AML-193 (cell line): ENCODE measurements at regions not wholly inside any gene's neighbourhood (a gene's known extent, or its start where the extent isn't known, plus 50 kb on each side); places are given as distances from the start of the nearest gene placed in this dataset.
"Not testable (repeated sequence)": the region's sequence is repeated elsewhere in the genome, so short reads cannot be mapped to it uniquely, and the experiment has no call there.

ENCODE experiments used
- DNase-seq, 2 experiments: peaks; one replicate each; lab custom pipeline; 2025; lab: John Stamatoyannopoulos, UW

- no peak for DNase-seq
Measured at GRCh38 chr7:19376538-19376937, 231.3 kb upstream of the FERD3L start.

DNA sequence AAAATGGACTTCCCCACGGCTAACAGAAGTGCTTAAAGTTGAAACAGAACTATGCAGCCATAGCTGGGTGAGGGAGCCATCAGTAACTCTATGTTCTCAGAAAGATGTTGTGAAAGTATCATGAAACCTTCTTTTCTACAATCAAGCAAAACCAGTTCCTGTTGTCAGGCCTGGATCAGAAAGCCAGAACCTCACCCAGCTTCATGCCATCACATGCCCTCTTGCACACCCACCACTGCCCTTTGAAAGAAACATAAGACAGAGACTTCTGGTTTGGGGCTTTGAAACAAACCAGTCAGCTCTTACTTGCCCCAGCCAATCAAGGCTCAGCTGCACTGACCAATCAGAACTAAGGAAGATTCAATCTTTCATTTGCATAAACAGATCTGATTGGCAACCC lies 230.8 kb upstream of the FERD3L start:
- DNase-seq = no peak

- DNase-seq = no peak
Measured at GRCh38 chr7:19373334-19373733, 228.1 kb upstream of the FERD3L start.

DNA sequence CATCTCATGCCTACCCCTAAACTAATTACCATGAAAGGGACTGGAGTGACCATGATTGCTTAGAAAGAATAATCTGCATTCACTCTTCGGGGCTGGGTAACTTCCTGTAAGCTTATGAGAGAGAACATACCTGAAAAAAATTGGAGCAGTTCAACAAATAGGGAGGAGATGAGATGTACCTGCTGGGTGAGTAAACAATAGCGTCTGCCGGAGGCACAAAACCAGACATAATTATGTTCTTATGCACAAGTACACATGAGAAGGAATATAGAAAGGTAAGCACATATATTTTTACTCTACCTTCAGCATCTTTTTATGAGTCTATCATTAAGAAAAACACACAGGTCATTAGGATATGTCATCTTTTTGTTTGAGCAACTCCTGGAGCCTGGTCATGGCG lies 224.6 kb upstream of the FERD3L start:
- no peak for DNase-seq

- no peak for DNase-seq
Measured at GRCh38 chr7:19369182-19369581, 224.0 kb upstream of the FERD3L start.

DNA sequence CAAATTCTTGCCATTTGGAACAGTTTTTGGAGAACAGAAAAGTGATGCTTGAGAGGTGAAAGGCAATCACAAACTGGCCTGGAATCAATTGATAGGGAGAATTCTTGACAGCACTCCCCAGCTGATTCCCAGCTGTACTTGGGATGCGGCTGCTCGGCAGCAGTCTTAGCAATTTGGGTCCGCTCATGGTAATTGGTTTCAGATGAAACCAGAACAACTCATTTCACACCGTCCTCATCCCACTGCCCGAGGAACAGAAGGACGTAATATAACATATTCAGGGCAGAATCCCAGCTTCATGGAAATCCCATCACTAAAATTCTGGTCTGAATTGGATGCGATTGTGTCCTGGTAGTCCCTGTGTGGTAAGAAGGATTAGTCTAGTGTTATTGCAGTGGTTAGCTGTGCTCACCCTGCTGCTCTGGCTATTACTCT lies 223.3 kb upstream of the FERD3L start:
- DNase-seq = no peak

GRCh38 chr7:19364950-19365349 lies 219.7 kb upstream of the FERD3L start:
- DNase-seq = no peak

DNA sequence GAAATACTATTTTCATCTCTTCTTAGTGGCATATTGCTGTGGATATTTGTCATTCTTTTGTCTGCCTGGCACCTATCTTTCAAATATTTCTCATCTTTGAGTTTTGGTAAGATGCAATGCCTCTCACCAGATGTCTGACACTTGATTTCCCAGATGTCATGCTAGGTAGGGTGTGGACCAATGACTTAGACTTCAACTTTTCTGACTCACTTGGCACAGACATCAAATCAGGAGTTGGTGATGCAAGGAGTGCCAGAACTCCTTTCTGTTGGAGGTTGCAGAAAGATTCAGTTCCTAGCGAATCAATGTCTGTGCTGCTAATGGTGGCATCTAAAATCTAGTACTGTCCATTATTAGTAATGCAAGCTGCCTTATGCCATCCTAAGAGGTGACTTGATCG lies 216.9 kb upstream of the FERD3L start:
- no peak for DNase-seq

DNA sequence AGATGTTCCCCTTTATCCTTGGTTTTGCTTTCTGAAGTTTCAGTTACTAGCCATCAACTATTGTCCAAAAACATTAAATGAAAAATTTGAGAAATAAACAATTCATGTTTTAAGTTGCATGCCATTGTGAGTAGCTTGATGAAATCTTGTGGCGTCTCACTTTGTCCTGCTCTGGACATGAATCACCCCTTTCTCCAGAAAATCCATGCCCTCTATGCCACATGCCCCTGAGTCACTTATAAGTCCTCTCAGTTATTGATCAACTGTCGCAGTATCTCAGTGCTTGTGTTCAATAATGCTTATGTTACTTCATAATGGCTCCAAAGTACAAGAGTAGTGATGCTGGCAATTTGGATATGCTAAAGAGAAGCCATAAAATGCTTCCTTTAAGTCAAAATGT lies 208.0 kb upstream of the FERD3L start:
- no peak for DNase-seq

- no peak for DNase-seq
Measured at GRCh38 chr7:19352305-19352695, 207.1 kb upstream of the FERD3L start.

GRCh38 chr7:19351341-19352304 lies 206.4 kb upstream of the FERD3L start:
- no peak for DNase-seq

GRCh38 chr7:19339512-19339911 lies 194.3 kb upstream of the FERD3L start:
- DNase-seq = no peak

DNA sequence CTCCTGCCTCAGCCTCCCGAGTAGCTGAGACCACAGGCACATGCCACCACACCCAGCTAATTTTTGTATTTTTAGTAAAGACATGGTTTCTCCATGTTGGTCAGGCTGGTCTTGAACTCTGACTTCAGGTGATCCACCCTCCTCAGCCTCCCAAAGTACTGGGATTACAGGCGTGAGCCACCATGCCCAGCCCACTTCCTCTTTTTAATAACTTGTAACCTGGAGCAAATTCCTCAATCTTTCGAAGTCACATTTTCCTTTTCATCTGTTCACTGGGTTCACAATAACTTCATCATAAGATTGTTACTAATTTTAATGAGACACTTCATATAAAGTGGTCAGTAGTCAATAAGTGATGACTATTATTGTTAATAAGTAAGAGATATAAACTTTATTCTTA lies 193.3 kb upstream of the FERD3L start:
- not testable (repeated sequence) for DNase-seq

DNA sequence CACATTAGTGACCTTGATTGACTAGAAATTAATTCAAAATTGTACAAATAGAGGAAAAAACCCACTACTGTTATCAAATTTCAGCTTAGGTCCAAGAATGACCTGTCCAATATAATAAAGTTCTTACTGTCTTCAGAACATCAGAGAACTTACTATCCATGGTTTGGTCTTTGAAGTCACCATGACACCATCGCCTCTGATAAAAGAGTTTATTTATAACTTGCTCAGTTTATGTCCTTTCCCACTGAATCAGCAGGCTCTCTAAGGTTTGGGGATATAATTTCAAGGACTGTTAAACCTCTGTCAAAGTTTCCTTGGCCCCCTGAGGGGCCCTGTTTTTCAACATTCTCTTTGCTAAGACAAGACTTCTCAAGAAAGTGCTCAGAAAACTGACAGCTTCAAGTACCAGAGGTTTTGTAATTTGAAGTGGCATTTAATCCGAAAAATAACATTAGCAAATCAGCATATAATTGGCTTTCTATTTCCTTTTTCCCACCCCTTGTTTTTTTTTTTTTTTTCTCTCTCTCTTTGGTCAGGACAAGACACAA lies 191.7 kb upstream of the FERD3L start:
- no peak for DNase-seq

DNA sequence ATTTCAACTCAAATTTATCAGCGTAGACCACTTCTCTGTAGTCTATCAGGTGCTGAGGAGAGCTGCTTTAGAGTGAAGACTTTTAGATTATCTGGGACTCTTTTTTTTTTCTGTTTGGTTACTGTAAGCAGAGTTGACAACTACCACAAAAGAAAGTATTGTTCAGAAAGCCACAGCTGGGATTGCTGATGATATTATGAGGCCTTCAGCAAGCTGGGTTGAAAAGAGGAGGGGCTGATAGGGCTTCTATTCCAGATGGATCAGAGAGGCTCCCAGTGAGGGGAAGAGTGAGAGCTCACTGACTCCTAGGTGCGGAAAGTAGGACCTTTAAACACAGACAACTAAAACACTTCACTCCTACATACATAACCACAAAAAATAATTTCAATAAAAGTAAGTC lies 188.5 kb upstream of the FERD3L start:
- no peak for DNase-seq

DNA sequence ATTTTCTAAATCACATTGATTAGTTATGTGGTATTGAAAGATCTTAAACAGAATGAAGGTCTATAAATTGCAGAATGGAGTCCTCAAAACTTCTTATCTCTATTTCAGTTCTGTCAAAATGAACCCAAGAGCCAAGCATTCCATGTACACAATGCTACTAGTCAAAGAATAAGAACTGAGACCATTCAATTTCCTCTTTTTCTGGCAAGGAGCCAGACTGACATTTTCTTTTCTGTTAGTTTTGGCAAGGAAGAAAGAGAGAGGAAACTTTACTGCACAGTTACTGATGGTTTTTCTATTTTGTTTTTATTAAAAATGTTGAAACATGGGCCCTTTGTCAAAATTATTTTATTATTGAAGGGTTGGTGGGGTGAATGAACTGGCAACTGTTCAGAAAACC lies 181.8 kb upstream of the FERD3L start:
- DNase-seq = no peak

DNA sequence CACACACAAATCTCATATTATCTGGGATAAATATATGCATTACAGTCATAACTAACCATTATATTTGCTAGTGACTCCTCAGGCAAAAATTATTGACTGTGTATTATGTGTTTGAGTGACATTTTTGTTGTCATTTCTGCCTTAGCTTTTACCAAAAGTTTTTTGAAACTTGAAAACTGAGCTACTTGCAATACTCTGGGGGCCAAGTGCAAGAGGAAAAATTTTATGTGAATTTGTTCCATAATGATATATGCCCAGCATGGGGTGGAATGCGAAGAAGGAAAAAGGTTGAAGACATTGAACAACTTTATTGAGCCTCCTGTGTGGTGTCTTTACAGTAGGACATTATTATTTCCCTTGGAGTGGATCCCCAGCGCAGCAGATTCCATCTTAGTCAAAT lies 176.8 kb upstream of the FERD3L start:
- DNase-seq = no peak

DNA sequence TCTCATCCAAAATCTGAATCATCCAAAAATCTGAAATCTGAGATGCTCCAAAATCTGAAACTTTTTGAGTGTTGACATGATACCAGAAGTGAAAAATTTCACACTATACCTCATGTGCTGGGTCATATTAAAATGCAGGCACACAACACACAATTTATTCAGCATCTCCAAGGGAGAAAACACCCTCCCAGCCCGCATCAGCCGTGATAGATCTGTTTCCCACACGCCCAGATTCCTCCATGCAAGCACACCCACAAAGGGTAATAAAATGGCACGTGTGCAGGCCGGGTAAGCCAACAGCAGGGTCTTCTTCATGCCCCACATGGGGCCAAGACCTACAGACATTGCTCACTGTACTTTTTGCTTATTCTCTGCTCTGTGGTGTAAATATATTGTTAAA lies 173.1 kb upstream of the FERD3L start:
- DNase-seq = no peak

- no peak for DNase-seq
Measured at GRCh38 chr7:19317461-19317860, 172.2 kb upstream of the FERD3L start.

GRCh38 chr7:19312416-19312815 lies 167.2 kb upstream of the FERD3L start:
- DNase-seq = no peak

- no peak for DNase-seq
Measured at GRCh38 chr7:19307554-19307953, 162.3 kb upstream of the FERD3L start.

- no peak for DNase-seq
Measured at GRCh38 chr7:19305698-19306097, 160.5 kb upstream of the FERD3L start.

GRCh38 chr7:19304086-19304485 lies 158.9 kb upstream of the FERD3L start:
- DNase-seq = no peak

DNA sequence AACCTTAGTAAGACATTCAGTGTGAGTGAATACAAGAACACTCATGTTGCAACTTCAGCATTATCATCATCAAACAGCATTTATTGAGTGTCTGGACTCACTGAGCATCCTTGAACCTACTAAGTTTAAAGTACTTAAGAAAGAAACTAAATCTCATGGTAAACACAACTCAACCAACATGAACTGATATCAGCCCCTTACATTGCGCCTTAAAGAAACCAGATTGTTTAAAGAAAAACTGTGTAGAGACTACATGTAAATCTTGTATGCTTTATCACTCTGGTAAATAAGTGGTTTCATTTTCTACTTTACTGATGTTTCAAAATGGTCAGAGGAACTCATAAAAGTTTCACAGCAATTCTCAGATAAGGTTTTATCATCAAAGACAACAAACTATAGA lies 157.5 kb upstream of the FERD3L start:
- no peak for DNase-seq
